ENCODE measurements at regions not wholly inside any gene's neighbourhood (a gene's known extent, or its start where the extent isn't known, plus 50 kb on each side); places are given as distances from the start of the nearest gene placed in this dataset.

GRCh38 chr21:43281661-43282357 is 113.0 kb downstream of the CRYAA start:
- DNase-seq (ENCODE audit: low read depth): no peak
- H3K4me3 ChIP-seq (ENCODE audit: low read depth, low read length): no peak overlapping the region
- no peak for TF ChIP-seq CTCF (IDR thresholded peaks at IDR 0.05; ENCODE audit: insufficient read depth, low read depth, low read length, missing control alignments)

- DNase-seq (ENCODE audit: low read depth): no peak
- no peak overlapping the region for H3K4me3 ChIP-seq (ENCODE audit: low read depth, low read length)
- TF ChIP-seq CTCF (IDR thresholded peaks at IDR 0.05; ENCODE audit: insufficient read depth, low read depth, low read length, missing control alignments): no peak
Measured at GRCh38 chr21:43280949-43281633, 112.3 kb downstream of the CRYAA start.

- DNase-seq (ENCODE audit: low read depth): no peak
- no peak for TF ChIP-seq CTCF (IDR thresholded peaks at IDR 0.05; ENCODE audit: insufficient read depth, low read depth, low read length, missing control alignments)
- H3K4me3 ChIP-seq (ENCODE audit: low read depth, low read length): no peak overlapping the region
Measured at GRCh38 chr21:43279578-43279894, 110.7 kb downstream of the CRYAA start.

- DNase-seq (ENCODE audit: low read depth): no peak
- H3K4me3 ChIP-seq (ENCODE audit: low read depth, low read length): no peak overlapping the region
Measured at GRCh38 chr21:43278766-43279577, 110.2 kb downstream of the CRYAA start.

GRCh38 chr21:43278359-43278758 is 109.6 kb downstream of the CRYAA start:
- H3K4me3 ChIP-seq (ENCODE audit: low read depth, low read length): no peak overlapping the region
- no peak for DNase-seq (ENCODE audit: low read depth)
- TF ChIP-seq CTCF (IDR thresholded peaks at IDR 0.05; ENCODE audit: insufficient read depth, low read depth, low read length, missing control alignments): no peak

More at GRCh38 chr21:43278766-43279577, 110.2 kb downstream of the CRYAA start:
- no peak for TF ChIP-seq CTCF (IDR thresholded peaks at IDR 0.05; ENCODE audit: insufficient read depth, low read depth, low read length, missing control alignments)

GRCh38 chr21:43277481-43278351 is 108.9 kb downstream of the CRYAA start:
- no peak overlapping the region for H3K4me3 ChIP-seq (ENCODE audit: low read depth, low read length)
- no peak for DNase-seq (ENCODE audit: low read depth)
- TF ChIP-seq CTCF (IDR thresholded peaks at IDR 0.05; ENCODE audit: insufficient read depth, low read depth, low read length, missing control alignments): no peak
